ENCODE measurements at regions not wholly inside any gene's neighbourhood (a gene's known extent, or its start where the extent isn't known, plus 50 kb on each side); places are given as distances from the start of the nearest gene placed in this dataset.
"Not testable (repeated sequence)": the region's sequence is repeated elsewhere in the genome, so short reads cannot be mapped to it uniquely, and the experiment has no call there.

DNA sequence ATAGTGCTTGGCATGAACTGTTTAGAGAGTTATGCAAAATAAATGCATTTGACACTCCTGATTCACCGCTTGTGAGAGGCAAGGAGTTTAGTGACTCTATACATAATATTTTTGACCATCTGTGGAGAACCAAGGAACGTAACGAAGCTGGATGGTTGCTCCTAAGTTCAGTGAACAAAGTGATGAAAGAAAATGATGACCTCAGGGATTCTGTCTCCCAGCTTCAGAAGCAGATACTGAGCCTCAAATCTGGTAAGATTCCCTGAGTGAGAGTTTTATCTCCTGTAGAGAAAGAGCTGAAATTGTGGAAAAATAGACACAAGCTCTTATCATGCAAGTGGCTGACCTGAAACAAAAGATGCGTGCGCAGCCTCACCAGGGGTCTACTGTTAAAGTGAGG, 273.6 kb upstream of the ZNF385D start:
- not testable (repeated sequence) for TF ChIP-seq CTCF (IDR thresholded peaks at IDR 0.05 in 2 of 3, conservative IDR thresholded peaks at IDR 0.05 in 1 of 3; ENCODE audit: insufficient read depth in 2 of 3, low read depth in 1 of 3, low read length in 3 of 3); ZNF512 (tag; IDR thresholded peaks at IDR 0.05)
- TF ChIP-seq, protein P1, sequence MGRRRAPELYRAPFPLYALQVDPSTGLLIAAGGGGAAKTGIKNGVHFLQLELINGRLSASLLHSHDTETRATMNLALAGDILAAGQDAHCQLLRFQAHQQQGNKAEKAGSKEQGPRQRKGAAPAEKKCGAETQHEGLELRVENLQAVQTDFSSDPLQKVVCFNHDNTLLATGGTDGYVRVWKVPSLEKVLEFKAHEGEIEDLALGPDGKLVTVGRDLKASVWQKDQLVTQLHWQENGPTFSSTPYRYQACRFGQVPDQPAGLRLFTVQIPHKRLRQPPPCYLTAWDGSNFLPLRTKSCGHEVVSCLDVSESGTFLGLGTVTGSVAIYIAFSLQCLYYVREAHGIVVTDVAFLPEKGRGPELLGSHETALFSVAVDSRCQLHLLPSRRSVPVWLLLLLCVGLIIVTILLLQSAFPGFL (CRISPR knock-in tag; IDR thresholded peaks at IDR 0.05) = not testable (repeated sequence)
